Suprapubic skin (tissue), 4 donors: ENCODE measurements at regions not wholly inside any gene's neighbourhood (a gene's known extent, or its start where the extent isn't known, plus 50 kb on each side); places are given as distances from the start of the nearest gene placed in this dataset.
"Not testable (repeated sequence)": the region's sequence is repeated elsewhere in the genome, so short reads cannot be mapped to it uniquely, and the experiment has no call there.

Experiments used
- EP300 ChIP-seq: sonication (generic); formaldehyde crosslinking; IDR thresholded peaks from one replicate; pipeline ENCODE4 v1.6.1; 2017; ENCODE audit warnings: antibody characterized with exemption
- POLR2A ChIP-seq, 2 donors: fragments of 450-650 bp; IDR thresholded peaks; one replicate each; pipeline ENCODE4 v1.6.1; 2017; ENCODE audit warnings: antibody characterized with exemption in 2 of 2, mild to moderate bottlenecking in 2 of 2, moderate library complexity in 2 of 2
- POLR2AphosphoS5 ChIP-seq, 3 donors: sonication (generic); formaldehyde crosslinking; IDR thresholded peaks; one replicate each; pipeline ENCODE4 v1.6.1; 2017; ENCODE audit warnings: antibody characterized with exemption in 3 of 3
- TF ChIP-seq, protein P1 (sequence below), 2 donors: fragments of 200-600 bp in 1 of 2; fragments of 450-650 bp in 1 of 2; sonication (generic) in 1 of 2; IDR thresholded peaks; one replicate each; pipeline ENCODE4 v1.5.1; 2016 to 2019; ENCODE audit warnings: antibody characterized with exemption in 2 of 2, mild to moderate bottlenecking in 1 of 2, moderate library complexity in 1 of 2

GRCh38 chr7:6989968-6990367 is 163.9 kb upstream of the CCZ1B start:
- TF ChIP-seq POLR2A (IDR thresholded peaks at IDR 0.05); POLR2AphosphoS5 (IDR thresholded peaks at IDR 0.05); EP300: not testable (repeated sequence)
- TF ChIP-seq, protein P1, sequence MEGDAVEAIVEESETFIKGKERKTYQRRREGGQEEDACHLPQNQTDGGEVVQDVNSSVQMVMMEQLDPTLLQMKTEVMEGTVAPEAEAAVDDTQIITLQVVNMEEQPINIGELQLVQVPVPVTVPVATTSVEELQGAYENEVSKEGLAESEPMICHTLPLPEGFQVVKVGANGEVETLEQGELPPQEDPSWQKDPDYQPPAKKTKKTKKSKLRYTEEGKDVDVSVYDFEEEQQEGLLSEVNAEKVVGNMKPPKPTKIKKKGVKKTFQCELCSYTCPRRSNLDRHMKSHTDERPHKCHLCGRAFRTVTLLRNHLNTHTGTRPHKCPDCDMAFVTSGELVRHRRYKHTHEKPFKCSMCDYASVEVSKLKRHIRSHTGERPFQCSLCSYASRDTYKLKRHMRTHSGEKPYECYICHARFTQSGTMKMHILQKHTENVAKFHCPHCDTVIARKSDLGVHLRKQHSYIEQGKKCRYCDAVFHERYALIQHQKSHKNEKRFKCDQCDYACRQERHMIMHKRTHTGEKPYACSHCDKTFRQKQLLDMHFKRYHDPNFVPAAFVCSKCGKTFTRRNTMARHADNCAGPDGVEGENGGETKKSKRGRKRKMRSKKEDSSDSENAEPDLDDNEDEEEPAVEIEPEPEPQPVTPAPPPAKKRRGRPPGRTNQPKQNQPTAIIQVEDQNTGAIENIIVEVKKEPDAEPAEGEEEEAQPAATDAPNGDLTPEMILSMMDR (IDR thresholded peaks at IDR 0.05): not testable (repeated sequence)
